ENCODE measurements at regions not wholly inside any gene's neighbourhood (a gene's known extent, or its start where the extent isn't known, plus 50 kb on each side); places are given as distances from the start of the nearest gene placed in this dataset.
"Not testable (repeated sequence)": the region's sequence is repeated elsewhere in the genome, so short reads cannot be mapped to it uniquely, and the experiment has no call there.

GRCh38 chr12:93219947-93220346, 157.8 kb upstream of the NUDT4 start:
- no peak for DNase-seq

DNA sequence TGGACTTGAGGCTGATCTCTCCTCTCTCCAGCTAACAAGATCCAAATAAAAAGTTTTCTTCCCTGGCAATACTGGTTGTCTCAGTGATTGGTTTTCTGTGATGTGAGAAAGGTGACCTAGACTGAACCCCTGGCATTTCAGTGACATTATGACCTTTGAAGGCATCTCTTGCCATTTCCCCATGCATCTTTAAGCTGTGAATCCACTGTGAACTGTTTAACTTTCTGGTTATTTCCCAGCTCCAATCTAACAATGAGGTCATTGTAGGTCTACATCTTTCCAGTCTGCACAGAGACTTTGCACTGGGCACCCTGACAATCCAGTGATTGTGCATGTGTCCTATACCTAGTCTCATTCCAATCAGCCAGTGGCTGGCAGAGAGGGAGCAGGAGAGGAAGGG, 155.9 kb upstream of the NUDT4 start:
- DNase-seq, result no peak

GRCh38 chr12:93223440-93224426, 154.0 kb upstream of the NUDT4 start:
- DNase-seq, result no peak

GRCh38 chr12:93225094-93225493, 152.6 kb upstream of the NUDT4 start:
- DNase-seq, result no peak

- no peak for DNase-seq
Observed at GRCh38 chr12:93226361-93226760, 151.4 kb upstream of the NUDT4 start.

- DNase-seq, result no peak
Observed at GRCh38 chr12:93229494-93230325, 148.0 kb upstream of the NUDT4 start.

DNA sequence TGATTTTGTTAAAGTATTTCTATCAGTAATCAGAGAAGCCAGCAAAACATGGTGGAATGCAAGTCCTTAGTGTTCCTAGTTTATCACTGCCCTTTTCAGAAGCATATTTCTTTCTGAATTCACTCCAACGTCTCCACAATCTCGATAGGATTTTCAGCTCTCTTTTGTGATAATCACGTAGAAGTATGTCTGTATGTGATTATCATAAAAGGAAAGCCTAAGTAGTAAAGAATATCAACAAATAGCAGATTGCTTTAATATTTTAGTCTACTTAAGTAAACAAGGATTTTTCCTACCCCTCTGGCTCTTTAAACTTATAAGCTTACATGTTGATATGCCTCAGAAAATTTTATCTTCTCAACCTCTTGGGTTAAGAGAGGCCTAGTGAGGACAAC, 147.4 kb upstream of the NUDT4 start:
- DNase-seq, result no peak

DNA sequence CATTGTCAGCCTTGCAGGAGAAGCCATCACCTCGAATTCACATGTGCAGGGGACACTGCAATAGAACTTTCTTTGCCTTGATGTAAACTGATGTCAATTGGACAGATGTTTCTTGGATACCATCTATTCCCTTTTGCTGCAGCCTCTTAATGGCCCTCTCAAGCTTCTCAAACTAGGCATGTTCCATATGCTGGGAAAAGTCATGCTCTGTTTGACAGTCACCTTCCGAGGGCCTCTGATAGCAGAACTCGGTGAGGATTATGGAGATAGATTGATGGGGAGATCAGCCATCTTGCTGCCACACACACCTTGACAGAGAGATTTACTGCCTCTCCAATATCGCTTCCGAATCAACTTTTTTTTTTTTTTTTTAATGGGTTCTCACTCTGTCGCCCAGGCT, 145.8 kb upstream of the NUDT4 start:
- DNase-seq, result no peak

DNA sequence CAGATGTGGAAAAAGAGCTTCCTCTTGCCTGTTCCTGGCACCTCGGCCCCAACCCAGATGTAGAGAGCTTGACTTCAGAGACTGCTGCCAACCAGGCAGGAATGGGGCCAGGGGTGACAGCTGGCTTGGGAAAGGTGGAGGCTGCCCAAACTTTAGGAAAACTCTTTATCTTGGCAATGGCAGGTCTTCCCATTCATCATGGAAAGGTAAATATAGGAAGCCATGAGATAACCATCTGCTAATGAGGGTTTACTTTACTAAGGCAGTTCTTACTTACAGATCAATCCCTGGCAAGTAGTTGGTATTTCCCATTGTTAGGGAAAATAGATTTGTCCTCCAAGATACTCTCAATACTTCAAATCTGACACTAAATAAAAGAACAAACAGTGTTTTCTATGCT, 143.1 kb upstream of the NUDT4 start:
- no peak for DNase-seq

DNA sequence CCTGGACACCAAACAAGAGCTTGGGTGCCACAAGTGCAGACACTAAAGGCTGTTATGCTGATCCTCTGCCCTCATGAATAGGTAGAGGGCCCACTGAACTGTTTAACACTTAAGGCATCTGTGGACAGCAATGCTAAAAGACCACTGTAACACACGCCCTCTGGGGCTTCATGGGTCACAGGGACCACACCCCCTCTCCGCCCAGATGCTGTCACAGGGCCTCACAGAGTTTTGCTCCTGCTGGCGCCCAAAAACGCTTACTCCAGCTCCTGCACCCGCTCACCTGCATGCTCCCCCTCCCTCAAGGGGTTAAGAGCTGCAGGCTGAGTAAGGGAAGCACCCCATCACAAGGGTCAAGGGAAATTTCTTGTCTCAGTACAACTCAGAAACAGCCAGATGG, 141.8 kb upstream of the NUDT4 start:
- DNase-seq, result no peak

DNA sequence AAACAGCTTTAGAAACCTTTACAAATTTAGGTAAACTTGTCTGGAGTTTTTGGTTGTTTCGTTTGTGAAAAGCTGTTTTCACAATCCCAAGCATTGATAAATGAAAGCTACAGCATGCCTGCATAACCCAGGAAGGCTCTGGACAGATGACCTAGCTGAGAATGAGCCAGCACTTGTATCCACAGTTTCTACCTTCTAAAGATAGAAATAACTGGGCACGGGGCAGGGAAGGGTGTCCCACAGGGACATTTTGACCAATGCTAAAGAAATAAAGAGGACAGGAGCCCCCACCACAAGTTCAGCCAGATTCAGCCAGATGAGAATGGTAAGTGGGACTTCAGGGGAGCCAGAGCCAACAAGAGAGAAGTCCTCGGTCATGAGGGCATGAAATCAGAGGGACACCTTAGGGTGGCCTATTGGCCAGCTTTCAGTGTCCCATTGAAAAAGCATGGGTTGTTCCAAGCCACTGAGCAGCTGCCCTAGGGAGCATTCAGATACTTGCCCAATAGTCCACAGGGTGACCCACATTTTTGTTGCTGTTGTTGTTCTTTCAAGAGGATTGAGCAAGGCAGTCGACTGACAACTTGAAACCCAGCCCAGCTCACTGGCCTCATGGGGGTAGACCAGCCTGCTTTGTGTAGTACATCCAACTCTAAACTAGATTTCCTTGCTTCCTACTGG, 140.3 kb upstream of the NUDT4 start:
- no peak for DNase-seq

GRCh38 chr12:93238512-93239262, 139.0 kb upstream of the NUDT4 start:
- not testable (repeated sequence) for DNase-seq

DNA sequence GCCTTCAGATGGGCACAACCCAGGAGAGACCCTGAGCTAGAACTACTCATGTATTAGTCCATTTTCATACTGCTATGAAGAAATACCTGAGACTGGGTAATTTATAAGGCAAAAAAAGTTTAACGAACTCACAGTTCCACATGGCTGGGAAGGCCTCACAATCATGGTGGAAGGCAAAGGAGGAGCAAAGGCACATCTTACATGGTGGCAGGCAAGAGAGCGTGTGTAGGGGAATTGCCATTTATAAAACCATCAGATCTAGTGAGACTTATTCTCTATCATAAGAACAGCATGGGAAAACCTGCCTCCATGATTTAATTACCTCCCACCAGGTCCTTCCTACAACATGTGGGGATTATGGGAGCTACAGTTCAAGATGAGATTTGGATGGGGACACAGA, 137.9 kb upstream of the NUDT4 start:
- not testable (repeated sequence) for DNase-seq

DNA sequence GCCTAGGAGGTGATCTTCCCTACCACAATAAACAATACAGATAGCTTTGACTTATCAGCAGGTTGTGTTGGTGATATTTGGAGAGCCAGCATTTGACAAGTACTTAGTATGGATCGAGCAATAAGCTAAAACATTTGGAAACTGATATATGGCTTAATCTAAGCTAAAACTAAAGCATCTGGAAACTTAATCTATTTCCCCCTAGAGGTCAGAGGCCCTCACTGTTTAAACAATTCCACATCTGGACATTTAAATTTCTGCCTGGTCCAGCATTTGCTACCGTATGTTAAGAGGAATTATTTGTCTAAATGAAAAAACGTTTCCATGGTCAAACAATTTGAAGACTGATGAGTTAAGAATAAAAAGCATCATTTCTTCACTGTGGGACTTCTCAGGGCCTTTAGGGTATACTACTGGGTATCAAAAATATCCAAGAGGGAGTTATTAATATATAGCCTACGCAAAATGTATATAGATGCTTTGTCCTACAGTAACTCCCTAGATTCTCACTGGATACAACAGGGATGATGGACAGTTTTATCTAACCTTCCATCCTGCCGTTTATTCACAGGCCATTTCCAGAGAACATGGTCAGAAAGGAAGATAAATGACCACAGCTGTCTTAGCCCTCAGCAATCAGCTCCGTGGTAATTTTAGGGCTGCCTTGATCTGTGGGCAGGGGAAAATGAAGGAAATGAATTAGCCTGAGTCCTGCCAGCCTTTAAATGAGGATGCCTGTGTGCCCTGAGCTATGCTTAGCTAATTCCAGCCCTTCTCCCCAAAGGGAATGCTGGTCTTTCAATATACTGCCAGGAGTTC, 135.4 kb upstream of the NUDT4 start:
- no peak for DNase-seq

DNA sequence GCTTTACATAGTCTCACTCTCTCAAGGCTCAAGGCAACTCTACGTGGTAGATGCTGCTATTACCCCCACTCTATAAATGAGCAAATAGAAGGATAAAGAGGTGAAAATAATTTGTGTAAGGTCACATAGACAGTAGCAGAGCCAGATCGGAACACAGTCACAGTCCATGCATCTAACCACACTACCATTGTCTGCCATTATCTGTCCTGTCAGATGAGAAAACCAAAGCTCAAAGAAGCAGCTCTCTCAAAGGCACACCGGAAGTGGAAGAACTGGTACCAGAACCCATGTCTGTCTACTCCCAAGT, 134.4 kb upstream of the NUDT4 start:
- DNase-seq, result no peak

GRCh38 chr12:93243689-93244513, 133.8 kb upstream of the NUDT4 start:
- DNase-seq, result peak; percentile 42

- peak; percentile 7 for DNase-seq
Observed at GRCh38 chr12:93244514-93245077, 133.1 kb upstream of the NUDT4 start.

DNA sequence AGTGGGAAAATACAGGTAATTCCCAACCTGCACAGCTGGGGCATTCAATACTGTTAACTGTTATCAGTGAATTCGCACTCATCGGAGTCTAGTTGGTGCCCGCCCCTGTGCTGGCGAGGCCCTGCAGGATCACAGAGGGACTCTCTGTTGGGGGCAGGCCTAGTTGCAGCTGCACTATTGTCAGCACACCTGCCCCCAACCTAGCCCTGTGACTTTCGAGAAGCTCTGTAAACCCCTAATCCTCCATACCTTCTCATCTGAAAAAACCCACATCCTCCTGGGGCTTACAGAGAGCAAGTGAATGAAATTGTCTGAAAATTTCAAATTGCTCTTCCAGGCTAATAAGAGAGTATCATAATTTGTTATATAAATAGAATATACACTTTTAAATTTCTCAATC, 132.2 kb upstream of the NUDT4 start:
- DNase-seq, result no peak

- DNase-seq, result peak; percentile 19
Observed at GRCh38 chr12:93247313-93247991, 130.3 kb upstream of the NUDT4 start.

Measured in right kidney (tissue), 1 donor.